Karpas-422 (cell line): ENCODE measurements at regions not wholly inside any gene's neighbourhood (a gene's known extent, or its start where the extent isn't known, plus 50 kb on each side); places are given as distances from the start of the nearest gene placed in this dataset.
A peak's percentile ranks its signal among the peaks of the same experiment; 100 is the strongest.
"Not testable (repeated sequence)": the region's sequence is repeated elsewhere in the genome, so short reads cannot be mapped to it uniquely, and the experiment has no call there.

ENCODE experiments used
- DNase-seq: peaks from one replicate; pipeline ENCODE4 v3.0.0-alpha.2; 2015
- H2AFZ ChIP-seq: fragments of 200-600 bp; sonication (generic); 2 replicates; pipeline ENCODE4 v1.6.1; 2014; ENCODE audit warnings: antibody characterized with exemption, low read length, mixed read lengths
- H3K27ac ChIP-seq: fragments of 200-600 bp; sonication (generic); 2 replicates; pipeline ENCODE4 v1.5.1; 2014; ENCODE audit warnings: mild to moderate bottlenecking, low read length, moderate library complexity
- H3K27me3 ChIP-seq: fragments of 200-600 bp; sonication (generic); 2 replicates; pipeline ENCODE4 v1.6.1; 2014; ENCODE audit warnings: low read length, mixed read lengths
- H3K36me3 ChIP-seq: fragments of 200-600 bp; sonication (generic); 2 replicates; pipeline ENCODE4 v1.6.1; 2014; ENCODE audit warnings: low read length, mixed read lengths; ENCODE audit not compliant: insufficient read depth
- H3K4me1 ChIP-seq: fragments of 200-600 bp; sonication (generic); 2 replicates; pipeline ENCODE4 v1.6.1; 2014; ENCODE audit warnings: mild to moderate bottlenecking, low read length, mixed read lengths
- H3K4me2 ChIP-seq: fragments of 200-600 bp; sonication (generic); 2 replicates; pipeline ENCODE4 v1.6.1; 2014; ENCODE audit warnings: low read length, low read depth, mild to moderate bottlenecking; ENCODE audit not compliant: poor library complexity, severe bottlenecking
- H3K4me3 ChIP-seq: fragments of 200-600 bp; sonication (generic); 2 replicates; pipeline ENCODE4 v1.5.1; 2014; ENCODE audit warnings: mild to moderate bottlenecking, antibody characterized with exemption, low read length, mixed read lengths
- H3K79me2 ChIP-seq: fragments of 200-600 bp; sonication (generic); 2 replicates; pipeline ENCODE4 v1.6.1; 2014; ENCODE audit warnings: mild to moderate bottlenecking, low read length, mixed read lengths
- H3K9ac ChIP-seq: fragments of 200-600 bp; sonication (generic); 2 replicates; pipeline ENCODE4 v1.6.0; 2014; ENCODE audit warnings: low read length
- H3K9me2 ChIP-seq: fragments of 200-600 bp; sonication (generic), shearing (Covaris generic); replicated peaks from 2 replicates; pipeline ENCODE4 v1.6.0; 2014; ENCODE audit warnings: mild to moderate bottlenecking, low read length, moderate library complexity; ENCODE audit not compliant: insufficient read depth
- H3K9me3 ChIP-seq: fragments of 300-700, 200-600 bp; sonication (generic); 2 replicates; pipeline ENCODE4 v1.6.1; 2014; ENCODE audit warnings: low read length, mixed read lengths
- H4K20me1 ChIP-seq: fragments of 200-600 bp; sonication (generic); 2 replicates; pipeline ENCODE4 v1.6.1; 2014; ENCODE audit warnings: mild to moderate bottlenecking, antibody characterized with exemption, low read length, low read depth; ENCODE audit not compliant: insufficient read depth

DNA sequence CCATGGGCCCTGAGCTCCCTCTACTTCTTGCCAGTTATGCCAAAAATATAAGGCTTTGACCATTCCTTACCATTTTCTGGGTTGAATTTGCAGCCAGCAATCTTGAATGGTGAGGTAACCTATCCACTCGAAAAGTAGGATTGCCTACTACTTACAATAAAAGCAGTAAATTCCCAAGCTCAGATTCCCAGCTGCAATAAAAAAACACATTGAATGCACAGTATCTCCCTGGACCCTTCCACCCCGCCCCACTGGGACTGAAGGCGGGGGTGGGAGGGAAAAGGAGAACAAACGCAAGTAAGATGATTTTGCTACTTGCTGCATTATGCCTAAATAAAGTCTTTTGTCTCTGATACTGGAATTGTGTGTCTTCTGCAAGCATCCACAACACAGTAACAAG lies 301.9 kb downstream of the HGF start:
- no peaks in the 10 kb centered on the region for H3K4me1 ChIP-seq
- no peaks in the 10 kb centered on the region for H4K20me1 ChIP-seq

DNA sequence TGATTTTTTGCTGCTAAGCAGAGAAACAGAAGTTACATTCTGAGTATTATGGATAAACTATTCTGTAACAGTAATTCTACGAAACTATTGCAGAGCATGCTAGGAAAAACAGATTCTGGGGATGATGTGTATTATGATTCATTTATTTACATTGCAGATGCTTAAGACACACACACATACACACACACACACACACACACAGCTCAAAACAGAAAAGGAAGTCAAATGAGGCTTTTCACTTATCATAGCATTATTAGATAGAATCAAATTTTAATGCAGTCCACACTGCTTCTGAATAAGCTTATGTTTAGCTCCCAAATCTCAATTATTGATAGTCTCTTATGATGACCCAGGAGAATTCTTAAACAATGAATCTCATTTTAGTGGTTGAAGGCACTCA lies 307.2 kb downstream of the HGF start:
- Histone ChIP-seq H3K27me3 (no peaks in the 10 kb centered on the region), H3K27ac (no peak overlapping the region), H2AFZ (no peak overlapping the region), H3K36me3 (no peaks in the 10 kb centered on the region), H3K4me1 (peaks cover 12% of the 10 kb centered on the region), H3K9ac (no peak overlapping the region), H3K4me2 (no peak overlapping the region), H3K9me2 (no peaks in the 10 kb centered on the region), H3K4me3 (no peak overlapping the region), H3K9me3 (no peaks in the 10 kb centered on the region), H3K79me2 (no peaks in the 10 kb centered on the region), H4K20me1 (no peaks in the 10 kb centered on the region)
- no peak for DNase-seq

More for the DNA sequence above, 301.9 kb downstream of the HGF start:
- Histone ChIP-seq H3K9ac (no peak overlapping the region), H3K27ac (no peak overlapping the region), H3K27me3 (no peaks in the 10 kb centered on the region), H3K9me2 (no peaks in the 10 kb centered on the region), H3K4me3 (no peak overlapping the region), H3K4me2 (no peak overlapping the region), H3K36me3 (no peaks in the 10 kb centered on the region), H3K9me3 (no peaks in the 10 kb centered on the region), H2AFZ (no peak overlapping the region), H3K79me2 (no peaks in the 10 kb centered on the region)
- no peak for DNase-seq

DNA sequence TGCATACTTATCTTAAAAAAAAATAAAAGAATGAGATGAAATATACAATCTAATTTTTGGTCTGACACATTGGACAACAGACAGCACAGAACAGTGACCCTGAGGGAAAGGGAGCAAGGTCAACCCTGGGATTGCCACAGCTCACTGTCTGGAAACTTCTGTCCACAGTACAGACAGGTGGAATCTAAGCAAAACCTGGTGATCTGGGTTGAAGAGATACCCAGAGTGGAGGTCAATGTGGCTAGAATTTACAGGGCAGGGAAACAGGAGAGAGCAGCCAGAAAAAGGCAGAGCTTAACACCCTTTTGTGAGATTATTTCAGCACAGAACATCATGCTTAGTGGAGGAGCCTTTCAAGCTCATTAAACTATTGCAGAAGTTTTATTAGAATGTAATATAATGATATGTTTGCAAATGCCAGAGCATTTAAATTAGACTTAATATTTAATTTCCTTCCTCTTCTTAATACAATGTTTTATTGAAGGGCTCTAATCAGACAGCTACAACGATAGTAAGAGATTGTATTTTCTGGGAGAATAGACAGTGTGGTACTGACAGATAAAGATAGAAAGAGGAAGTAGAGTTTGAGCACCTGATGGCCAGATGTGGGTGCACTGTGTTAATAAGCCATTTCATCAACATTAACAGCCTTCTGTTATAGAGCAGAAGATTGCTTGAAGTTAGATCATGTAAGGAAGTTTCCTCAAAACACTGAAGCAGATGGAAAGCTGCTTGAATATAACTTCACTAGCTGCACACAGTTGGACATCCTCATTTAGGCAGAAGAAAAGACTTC lies 309.4 kb downstream of the HGF start:
- H3K4me1 ChIP-seq: peaks cover 12% of the 10 kb centered on the region
- no peak overlapping the region for H2AFZ ChIP-seq
- no peaks in the 10 kb centered on the region for H3K27me3 ChIP-seq
- H4K20me1 ChIP-seq: no peaks in the 10 kb centered on the region
- H3K9ac ChIP-seq: no peak overlapping the region
- peak overlapping the region; percentile 11 for H3K4me2 ChIP-seq
- H3K79me2 ChIP-seq: no peaks in the 10 kb centered on the region
- H3K9me3 ChIP-seq: no peaks in the 10 kb centered on the region
- no peak overlapping the region; the same call in 1 of the 2 replicates for H3K27ac ChIP-seq
- no peaks in the 10 kb centered on the region for H3K9me2 ChIP-seq
- no peaks in the 10 kb centered on the region for H3K36me3 ChIP-seq
- peak; percentile 42 for DNase-seq
- no peak overlapping the region for H3K4me3 ChIP-seq

DNA sequence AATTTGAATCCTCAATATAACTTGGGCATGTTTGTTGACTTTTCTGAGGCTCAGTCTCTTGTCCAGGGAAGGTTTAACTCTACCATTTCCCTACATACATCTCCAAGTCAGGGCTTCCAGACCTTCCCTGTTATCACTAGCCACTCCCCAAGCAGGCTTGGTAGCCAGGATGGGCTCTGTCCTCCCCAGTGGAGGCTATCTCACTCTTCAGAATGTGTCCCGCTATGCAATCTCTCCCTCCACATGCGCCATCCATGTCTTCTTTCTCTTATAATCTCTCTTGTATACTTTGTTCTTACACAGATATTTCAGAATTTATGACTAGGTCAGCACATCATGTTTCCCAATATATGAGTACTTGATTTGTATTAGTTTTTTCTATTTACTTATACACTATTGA lies 310.4 kb downstream of the HGF start:
- Histone ChIP-seq H3K4me2 (no peak overlapping the region), H3K4me1 (peaks cover 12% of the 10 kb centered on the region), H3K27ac (no peak overlapping the region), H3K4me3 (no peak overlapping the region), H3K9me2 (no peaks in the 10 kb centered on the region), H3K27me3 (no peaks in the 10 kb centered on the region), H3K9me3 (no peaks in the 10 kb centered on the region), H3K79me2 (no peaks in the 10 kb centered on the region), H3K36me3 (no peaks in the 10 kb centered on the region), H2AFZ (no peak overlapping the region), H4K20me1 (no peaks in the 10 kb centered on the region), H3K9ac (no peak overlapping the region)
- DNase-seq: no peak

DNA sequence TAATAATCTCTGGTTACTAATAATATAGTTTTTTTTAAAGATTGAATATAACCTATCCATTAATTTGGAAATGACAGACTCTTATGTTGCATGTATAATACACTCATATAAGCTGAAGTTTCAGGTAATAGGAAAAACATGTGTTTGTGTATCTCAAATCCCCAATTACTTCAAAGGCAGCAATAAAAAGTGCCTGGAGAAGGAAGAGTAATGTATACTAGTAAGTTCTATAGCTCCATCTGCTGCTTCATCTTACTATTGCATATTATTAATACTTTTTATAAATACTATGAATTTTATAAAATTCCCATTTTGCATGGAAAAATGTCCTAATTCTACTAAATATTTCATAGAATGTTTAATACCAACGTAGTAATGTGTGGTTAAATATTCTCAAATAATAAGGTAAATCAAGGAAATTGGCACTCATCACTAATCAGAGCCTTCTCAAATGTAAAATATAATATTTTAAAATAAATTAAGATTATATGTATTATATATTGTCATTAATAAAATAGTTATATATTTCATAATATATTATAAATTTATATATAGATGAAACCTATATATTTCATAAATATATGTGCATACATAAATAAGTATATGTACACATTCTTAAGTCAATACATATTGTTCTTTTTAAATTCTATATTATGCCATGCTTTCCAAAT lies 311.9 kb downstream of the HGF start:
- Histone ChIP-seq H3K36me3 (no peaks in the 10 kb centered on the region), H3K9me2 (no peaks in the 10 kb centered on the region), H3K9me3 (no peaks in the 10 kb centered on the region), H3K27me3 (no peaks in the 10 kb centered on the region), H3K9ac (no peak overlapping the region), H3K4me2 (no peak overlapping the region), H3K4me3 (no peak overlapping the region), H2AFZ (no peak overlapping the region), H3K4me1 (peaks cover 12% of the 10 kb centered on the region), H4K20me1 (no peaks in the 10 kb centered on the region), H3K27ac (no peak overlapping the region), H3K79me2 (no peaks in the 10 kb centered on the region)
- peak; percentile 60 for DNase-seq

DNA sequence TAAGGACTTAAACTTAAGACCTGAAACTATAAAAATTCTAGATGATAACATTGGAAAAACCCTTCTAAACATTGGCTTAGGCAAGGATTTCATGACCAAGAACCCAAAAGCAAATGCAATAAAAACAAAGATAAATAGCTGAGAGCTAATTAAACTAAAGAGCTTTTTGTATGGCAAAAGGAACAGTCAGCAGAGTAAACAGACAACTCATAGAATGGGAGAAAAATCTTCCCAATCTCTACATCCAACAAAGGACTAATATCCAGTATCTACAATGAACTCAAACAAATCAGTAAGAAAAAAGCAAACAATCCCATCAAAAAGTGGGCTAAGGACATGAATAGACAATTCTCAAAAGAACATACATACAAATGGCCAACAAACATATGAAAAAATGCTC lies 316.1 kb downstream of the HGF start:
- not testable (repeated sequence) for H3K9me2 ChIP-seq, H3K9me3 ChIP-seq, H3K27me3 ChIP-seq, H3K4me3 ChIP-seq, H3K9ac ChIP-seq, H3K79me2 ChIP-seq, H2AFZ ChIP-seq, H3K27ac ChIP-seq, H4K20me1 ChIP-seq, H3K4me2 ChIP-seq, H3K4me1 ChIP-seq, H3K36me3 ChIP-seq, DNase-seq

DNA sequence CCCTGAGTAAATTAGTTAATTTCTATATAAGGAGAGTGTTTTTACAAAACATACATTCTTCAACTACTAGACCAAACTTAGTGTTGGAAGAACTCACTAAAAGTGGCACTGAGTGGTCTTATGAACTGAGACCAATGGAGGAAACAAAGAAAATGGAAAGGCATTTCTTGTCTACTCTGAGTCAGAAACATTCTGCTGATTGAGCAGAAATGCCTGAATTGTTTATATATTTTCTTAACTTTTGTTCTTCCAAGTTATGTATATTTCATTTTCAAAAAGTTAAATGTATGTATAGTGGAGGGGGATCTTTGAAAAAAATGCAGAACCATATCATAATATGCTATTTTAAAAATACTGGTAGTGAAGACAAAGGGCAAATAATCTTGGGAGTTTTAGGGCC lies 320.7 kb downstream of the HGF start:
- Histone ChIP-seq H3K36me3 (no peaks in the 10 kb centered on the region), H3K9me3 (peaks cover 4% of the 10 kb centered on the region; the same call in 1 of the 2 replicates), H3K9ac (no peak overlapping the region), H3K4me2 (no peak overlapping the region), H3K4me1 (no peaks in the 10 kb centered on the region), H3K9me2 (no peaks in the 10 kb centered on the region), H3K4me3 (no peak overlapping the region), H3K27ac (no peak overlapping the region), H2AFZ (no peak overlapping the region), H3K27me3 (no peaks in the 10 kb centered on the region), H3K79me2 (no peaks in the 10 kb centered on the region), H4K20me1 (no peaks in the 10 kb centered on the region)
- no peak for DNase-seq

DNA sequence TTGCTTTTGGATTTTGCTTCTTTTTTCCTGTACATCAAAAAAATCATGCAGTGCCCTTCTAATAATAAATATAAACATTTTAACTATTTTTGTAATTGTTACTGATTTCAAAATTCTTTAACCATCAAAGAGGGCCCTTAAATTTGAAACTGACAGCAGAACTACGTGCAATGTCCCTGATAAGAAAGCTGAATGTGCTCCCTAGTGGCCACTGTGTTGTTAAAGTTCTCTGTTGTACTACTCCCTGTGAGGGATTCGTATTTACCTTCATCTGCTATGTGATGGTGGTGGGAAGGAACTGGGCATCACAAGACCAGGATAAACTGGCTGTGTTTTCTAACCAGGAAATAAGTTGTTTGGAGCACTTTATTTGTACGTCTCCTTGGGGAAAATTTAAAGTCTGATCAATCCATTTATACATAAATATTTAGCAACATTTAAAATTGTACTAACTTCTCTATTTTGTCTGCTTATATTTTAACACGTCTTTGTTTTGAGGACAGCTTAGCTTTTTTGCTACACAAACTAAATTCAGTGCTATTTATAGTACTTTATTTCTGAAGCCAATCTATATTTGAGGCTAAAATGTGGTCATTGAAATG lies 322.4 kb downstream of the HGF start:
- Histone ChIP-seq H3K27ac (no peak overlapping the region), H2AFZ (no peak overlapping the region), H4K20me1 (no peaks in the 10 kb centered on the region), H3K9ac (no peak overlapping the region), H3K4me3 (no peak overlapping the region), H3K9me2 (no peaks in the 10 kb centered on the region), H3K4me1 (no peaks in the 10 kb centered on the region), H3K4me2 (no peak overlapping the region), H3K27me3 (no peaks in the 10 kb centered on the region), H3K36me3 (no peaks in the 10 kb centered on the region), H3K79me2 (no peaks in the 10 kb centered on the region), H3K9me3 (peaks cover 4% of the 10 kb centered on the region; the same call in 1 of the 2 replicates)
- no peak for DNase-seq
